ENCODE measurements at regions not wholly inside any gene's neighbourhood (a gene's known extent, or its start where the extent isn't known, plus 50 kb on each side); places are given as distances from the start of the nearest gene placed in this dataset.

DNA sequence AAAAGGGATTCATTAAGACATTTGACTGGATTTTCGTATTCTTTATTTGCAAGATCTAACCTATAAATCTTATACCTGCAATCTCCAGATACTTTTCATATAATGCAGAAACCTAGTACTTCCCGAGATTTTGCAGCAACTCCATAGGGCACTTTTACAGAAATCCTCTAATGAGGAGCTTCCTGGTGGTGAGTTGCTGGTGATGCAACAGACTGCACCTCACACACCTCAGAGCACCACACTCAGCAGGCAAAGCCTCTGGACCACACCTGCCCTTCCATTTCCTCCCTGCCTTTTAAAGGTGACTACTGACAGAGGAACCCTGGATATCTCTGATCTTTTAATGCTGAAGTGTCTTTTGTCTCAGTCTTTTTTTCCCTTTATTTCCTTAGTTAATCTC is 289.4 kb downstream of the TRAM1L1 start:
- H4K91ac ChIP-seq (ENCODE audit: low read depth, low read length, poor library complexity), result no peak overlapping the region
- no peak overlapping the region for H3K4ac ChIP-seq (ENCODE audit: low read length)
- no peak overlapping the region for H3K4me2 ChIP-seq (ENCODE audit: insufficient read depth, low read length, poor library complexity, severe bottlenecking)
- no peak overlapping the region for H2BK15ac ChIP-seq (ENCODE audit: low read length)
- H2AK5ac ChIP-seq (ENCODE audit: low read depth, low read length), result no peak overlapping the region
- H4K8ac ChIP-seq (ENCODE audit: low read depth, low read length), result no peak overlapping the region
- no peak overlapping the region for H3K9ac ChIP-seq (ENCODE audit: low read depth, low read length, poor library complexity)
- H3K4me1 ChIP-seq (ENCODE audit: control insufficient read depth in 2 of 2, insufficient read depth in 1 of 2, low read depth in 1 of 2, low read length in 2 of 2), result no peaks in the 10 kb centered on the region
- no peaks in the 10 kb centered on the region for H3K9me3 ChIP-seq (replicated peaks in 1 of 2; ENCODE audit: control insufficient read depth in 2 of 2, insufficient read depth in 1 of 2, low read depth in 1 of 2, low read length in 2 of 2)
- no peak overlapping the region for H3K4me3 ChIP-seq (ENCODE audit: low read length in 2 of 2)
- no peak overlapping the region for H2BK5ac ChIP-seq (ENCODE audit: low read length)
- no peak for DNase-seq (ENCODE audit: low spot score)
- H3K23ac ChIP-seq (ENCODE audit: low read depth, low read length, poor library complexity), result no peak overlapping the region
- no CpG with 5 or more reads among the region's 2 CpGs for WGBS, 2 donors (ENCODE audit: extremely low coverage in 2 of 2, insufficient read length in 2 of 2, insufficient replicate concordance in 1 of 2)
- H2BK120ac ChIP-seq (ENCODE audit: low read depth, low read length), result no peak overlapping the region
- H3K27me3 ChIP-seq (ENCODE audit: control insufficient read depth in 3 of 3, insufficient read depth in 3 of 3, low read depth in 1 of 3, low read length in 3 of 3), result no peaks in the 10 kb centered on the region
- no peaks in the 10 kb centered on the region for H3K79me1 ChIP-seq (ENCODE audit: low read depth, low read length)
- no peaks in the 10 kb centered on the region for H3K36me3 ChIP-seq (replicated peaks in 1 of 2; ENCODE audit: control insufficient read depth in 2 of 2, insufficient read depth in 2 of 2, low read length in 2 of 2)
- H3K27ac ChIP-seq (replicated peaks; ENCODE audit: low read length), result no peak overlapping the region
- no peak overlapping the region for H3K18ac ChIP-seq (ENCODE audit: low read length)
- H2AFZ ChIP-seq (ENCODE audit: low read length), result no peak overlapping the region
- no peak overlapping the region for H2BK12ac ChIP-seq (ENCODE audit: low read length)
- no peak overlapping the region for H3K14ac ChIP-seq (ENCODE audit: low read length)

- Histone ChIP-seq H3K9ac (ENCODE audit: low read depth, low read length, poor library complexity) (no peak overlapping the region), H2BK15ac (ENCODE audit: low read length) (no peak overlapping the region), H3K4me2 (ENCODE audit: insufficient read depth, low read length, poor library complexity, severe bottlenecking) (no peak overlapping the region), H3K4ac (ENCODE audit: low read length) (no peak overlapping the region), H3K4me3 (ENCODE audit: low read length in 2 of 2) (no peak overlapping the region), H2AK5ac (ENCODE audit: low read depth, low read length) (no peak overlapping the region), H3K14ac (ENCODE audit: low read length) (no peak overlapping the region), H2BK12ac (ENCODE audit: low read length) (no peak overlapping the region), H3K4me1 (ENCODE audit: control insufficient read depth in 2 of 2, insufficient read depth in 1 of 2, low read depth in 1 of 2, low read length in 2 of 2) (no peaks in the 10 kb centered on the region), H3K18ac (ENCODE audit: low read length) (no peak overlapping the region), H3K23ac (ENCODE audit: low read depth, low read length, poor library complexity) (no peak overlapping the region), H3K36me3 (replicated peaks in 1 of 2; ENCODE audit: control insufficient read depth in 2 of 2, insufficient read depth in 2 of 2, low read length in 2 of 2) (no peaks in the 10 kb centered on the region), H2AFZ (ENCODE audit: low read length) (peak overlapping the region; percentile 3), H3K27ac (replicated peaks; ENCODE audit: low read length) (no peak overlapping the region), H4K91ac (ENCODE audit: low read depth, low read length, poor library complexity) (no peak overlapping the region), H2BK120ac (ENCODE audit: low read depth, low read length) (no peak overlapping the region), H3K79me1 (ENCODE audit: low read depth, low read length) (no peaks in the 10 kb centered on the region), H2BK5ac (ENCODE audit: low read length) (no peak overlapping the region), H3K27me3 (ENCODE audit: control insufficient read depth in 3 of 3, insufficient read depth in 3 of 3, low read depth in 1 of 3, low read length in 3 of 3) (peaks cover 0 to 3% (median 0%) of the 10 kb centered on the region in 3 experiments), H4K8ac (ENCODE audit: low read depth, low read length) (no peak overlapping the region), H3K9me3 (replicated peaks in 1 of 2; ENCODE audit: control insufficient read depth in 2 of 2, insufficient read depth in 1 of 2, low read depth in 1 of 2, low read length in 2 of 2) (no peaks in the 10 kb centered on the region)
- no peak for DNase-seq (ENCODE audit: low spot score)
- no CpG with 5 or more reads among the region's 2 CpGs for WGBS, 2 donors (ENCODE audit: extremely low coverage in 2 of 2, insufficient read length in 2 of 2, insufficient replicate concordance in 1 of 2)
Observed at GRCh38 chr4:116788723-116789122, 296.7 kb downstream of the TRAM1L1 start.

DNA sequence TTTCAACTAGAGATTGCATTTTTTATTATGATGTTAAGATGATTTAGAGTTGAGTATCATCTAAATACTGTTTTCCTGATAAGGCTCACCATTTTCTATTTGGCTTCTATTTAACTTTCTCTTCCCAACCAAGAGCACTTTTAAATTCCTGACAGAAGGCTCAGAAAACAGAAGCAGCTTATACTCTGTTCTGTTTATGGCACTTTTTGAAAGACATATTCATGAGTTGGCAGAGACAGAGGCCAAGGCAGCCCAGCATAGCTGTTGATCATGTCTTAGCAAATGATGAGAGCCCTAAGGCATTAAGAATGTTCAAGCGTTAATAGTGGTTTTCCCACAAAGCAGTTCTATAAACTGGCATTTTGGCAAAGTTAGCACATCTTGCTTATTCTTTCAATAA is 330.3 kb downstream of the TRAM1L1 start:
- H3K79me1 ChIP-seq (ENCODE audit: low read depth, low read length), result no peaks in the 10 kb centered on the region
- no peak overlapping the region for H2BK5ac ChIP-seq (ENCODE audit: low read length)
- WGBS, 2 donors (ENCODE audit: extremely low coverage in 2 of 2, insufficient read length in 2 of 2, insufficient replicate concordance in 1 of 2), result no CpG with 5 or more reads among the region's 1 CpG
- no peaks in the 10 kb centered on the region for H3K27me3 ChIP-seq (ENCODE audit: control insufficient read depth in 3 of 3, insufficient read depth in 3 of 3, low read depth in 1 of 3, low read length in 3 of 3)
- no peak for DNase-seq (ENCODE audit: low spot score)
- H2AFZ ChIP-seq (ENCODE audit: low read length), result no peak overlapping the region
- H3K27ac ChIP-seq (replicated peaks; ENCODE audit: low read length), result no peak overlapping the region
- no peak overlapping the region for H2BK12ac ChIP-seq (ENCODE audit: low read length)
- no peak overlapping the region for H3K4me2 ChIP-seq (ENCODE audit: insufficient read depth, low read length, poor library complexity, severe bottlenecking)
- no peak overlapping the region for H3K14ac ChIP-seq (ENCODE audit: low read length)
- H2BK15ac ChIP-seq (ENCODE audit: low read length), result no peak overlapping the region
- H3K9me3 ChIP-seq (replicated peaks in 1 of 2; ENCODE audit: control insufficient read depth in 2 of 2, insufficient read depth in 1 of 2, low read depth in 1 of 2, low read length in 2 of 2), result no peaks in the 10 kb centered on the region
- no peaks in the 10 kb centered on the region for H3K4me1 ChIP-seq (ENCODE audit: control insufficient read depth in 2 of 2, insufficient read depth in 1 of 2, low read depth in 1 of 2, low read length in 2 of 2)
- no peak overlapping the region for H3K23ac ChIP-seq (ENCODE audit: low read depth, low read length, poor library complexity)
- no peak overlapping the region for H2AK5ac ChIP-seq (ENCODE audit: low read depth, low read length)
- H4K91ac ChIP-seq (ENCODE audit: low read depth, low read length, poor library complexity), result no peak overlapping the region
- no peak overlapping the region for H4K8ac ChIP-seq (ENCODE audit: low read depth, low read length)
- no peak overlapping the region for H2BK120ac ChIP-seq (ENCODE audit: low read depth, low read length)
- H3K9ac ChIP-seq (ENCODE audit: low read depth, low read length, poor library complexity), result no peak overlapping the region
- no peak overlapping the region for H3K4ac ChIP-seq (ENCODE audit: low read length)
- H3K36me3 ChIP-seq (replicated peaks in 1 of 2; ENCODE audit: control insufficient read depth in 2 of 2, insufficient read depth in 2 of 2, low read length in 2 of 2), result no peaks in the 10 kb centered on the region
- H3K18ac ChIP-seq (ENCODE audit: low read length), result no peak overlapping the region
- no peak overlapping the region for H3K4me3 ChIP-seq (ENCODE audit: low read length in 2 of 2)

DNA sequence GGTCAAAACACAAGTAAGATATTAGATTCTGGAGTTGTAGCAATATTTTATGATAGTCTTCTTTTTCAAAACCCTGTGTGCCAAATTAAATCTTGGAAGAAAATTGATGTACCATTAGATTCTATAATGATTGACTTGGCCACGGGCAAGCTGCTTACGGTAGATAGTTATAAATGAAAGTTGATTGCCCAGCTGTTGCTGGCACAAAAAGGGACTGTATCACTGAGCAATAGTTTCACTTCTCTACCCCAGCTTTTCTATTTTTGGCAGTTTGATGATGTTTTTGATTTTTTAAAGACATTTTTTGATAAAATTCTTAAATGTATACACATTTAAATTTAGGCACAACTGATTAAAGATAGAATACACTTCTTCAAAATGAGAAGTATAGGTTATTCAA is 333.3 kb downstream of the TRAM1L1 start:
- no CpG with 5 or more reads among the region's 2 CpGs for WGBS, 2 donors (ENCODE audit: extremely low coverage in 2 of 2, insufficient read length in 2 of 2, insufficient replicate concordance in 1 of 2)
- no peak overlapping the region for H4K8ac ChIP-seq (ENCODE audit: low read depth, low read length)
- DNase-seq (ENCODE audit: low spot score), result no peak

More for the DNA sequence above, 333.3 kb downstream of the TRAM1L1 start:
- Histone ChIP-seq H3K4me2 (ENCODE audit: insufficient read depth, low read length, poor library complexity, severe bottlenecking) (no peak overlapping the region), H3K4ac (ENCODE audit: low read length) (no peak overlapping the region), H3K18ac (ENCODE audit: low read length) (no peak overlapping the region), H3K27ac (replicated peaks; ENCODE audit: low read length) (no peak overlapping the region), H2AFZ (ENCODE audit: low read length) (no peak overlapping the region), H2BK12ac (ENCODE audit: low read length) (no peak overlapping the region), H3K27me3 (ENCODE audit: control insufficient read depth in 3 of 3, insufficient read depth in 3 of 3, low read depth in 1 of 3, low read length in 3 of 3) (no peaks in the 10 kb centered on the region), H3K4me3 (ENCODE audit: low read length in 2 of 2) (no peak overlapping the region), H3K9ac (ENCODE audit: low read depth, low read length, poor library complexity) (no peak overlapping the region), H2BK15ac (ENCODE audit: low read length) (no peak overlapping the region), H2BK5ac (ENCODE audit: low read length) (no peak overlapping the region), H3K4me1 (ENCODE audit: control insufficient read depth in 2 of 2, insufficient read depth in 1 of 2, low read depth in 1 of 2, low read length in 2 of 2) (no peaks in the 10 kb centered on the region), H2BK120ac (ENCODE audit: low read depth, low read length) (no peak overlapping the region), H3K9me3 (replicated peaks in 1 of 2; ENCODE audit: control insufficient read depth in 2 of 2, insufficient read depth in 1 of 2, low read depth in 1 of 2, low read length in 2 of 2) (no peaks in the 10 kb centered on the region), H4K91ac (ENCODE audit: low read depth, low read length, poor library complexity) (no peak overlapping the region), H3K79me1 (ENCODE audit: low read depth, low read length) (no peaks in the 10 kb centered on the region), H3K23ac (ENCODE audit: low read depth, low read length, poor library complexity) (no peak overlapping the region), H2AK5ac (ENCODE audit: low read depth, low read length) (no peak overlapping the region), H3K36me3 (replicated peaks in 1 of 2; ENCODE audit: control insufficient read depth in 2 of 2, insufficient read depth in 2 of 2, low read length in 2 of 2) (no peaks in the 10 kb centered on the region), H3K14ac (ENCODE audit: low read length) (no peak overlapping the region)

All from neuronal stem cell (in vitro differentiated cells).